Calu3 (cell line): ENCODE measurements at regions not wholly inside any gene's neighbourhood (a gene's known extent, or its start where the extent isn't known, plus 50 kb on each side); places are given as distances from the start of the nearest gene placed in this dataset.

Experiments used
- BruUV-seq: library from RNA; stranded (reverse); fragments of 400-500 nt; replicated peaks from 2 replicates; lab custom pipeline; 2021; lab: Mats Ljungman, UMichigan
- CTCF ChIA-PET: fragments of 300-600 bp; sonication (Branson Sonifier 250); formaldehyde crosslinking; loops from one replicate; lab custom pipeline; 2022; ENCODE audit warnings: antibody characterized with exemption; lab: Charles Lee
- DNase-seq: peaks from one replicate; pipeline ENCODE4 v3.0.0; 2022
- H3K27ac Mint-ChIP-seq: one replicate; pipeline ENCODE4 v1.8.0; 2022; ENCODE audit warnings: mixed read lengths; ENCODE audit not compliant: unreplicated experiment
- H3K27me3 Mint-ChIP-seq: one replicate; pipeline ENCODE4 v1.8.0; 2022; ENCODE audit warnings: mixed read lengths; ENCODE audit not compliant: unreplicated experiment
- H3K36me3 Mint-ChIP-seq: one replicate; pipeline ENCODE4 v1.8.0; 2022; ENCODE audit warnings: mild to moderate bottlenecking, moderate library complexity, mixed read lengths; ENCODE audit not compliant: insufficient read depth, unreplicated experiment
- H3K4me1 Mint-ChIP-seq: one replicate; pipeline ENCODE4 v1.8.0; 2022; ENCODE audit warnings: mild to moderate bottlenecking, low read depth, mixed read lengths; ENCODE audit not compliant: unreplicated experiment
- H3K4me3 Mint-ChIP-seq: one replicate; pipeline ENCODE4 v1.8.0; 2022; ENCODE audit warnings: mild to moderate bottlenecking, low read depth, moderate library complexity, mixed read lengths; ENCODE audit not compliant: unreplicated experiment
- H3K9me3 Mint-ChIP-seq: one replicate; pipeline ENCODE4 v1.8.0; 2022; ENCODE audit warnings: low read depth, mixed read lengths; ENCODE audit not compliant: unreplicated experiment
- intact Hi-C: fragments of 100-400 bp; cut with micrococcal nuclease; formaldehyde crosslinking; loops from one replicate; pipeline ENCODE4 v1.10.0; 2022; ENCODE audit not compliant: unreplicated experiment
- TF ChIP-seq, protein P1 (sequence below): fragments of 200-600 bp; IDR thresholded peaks from one replicate; pipeline ENCODE4 v1.8.0; 2022; ENCODE audit warnings: antibody characterized with exemption; ENCODE audit not compliant: unreplicated experiment

DNA sequence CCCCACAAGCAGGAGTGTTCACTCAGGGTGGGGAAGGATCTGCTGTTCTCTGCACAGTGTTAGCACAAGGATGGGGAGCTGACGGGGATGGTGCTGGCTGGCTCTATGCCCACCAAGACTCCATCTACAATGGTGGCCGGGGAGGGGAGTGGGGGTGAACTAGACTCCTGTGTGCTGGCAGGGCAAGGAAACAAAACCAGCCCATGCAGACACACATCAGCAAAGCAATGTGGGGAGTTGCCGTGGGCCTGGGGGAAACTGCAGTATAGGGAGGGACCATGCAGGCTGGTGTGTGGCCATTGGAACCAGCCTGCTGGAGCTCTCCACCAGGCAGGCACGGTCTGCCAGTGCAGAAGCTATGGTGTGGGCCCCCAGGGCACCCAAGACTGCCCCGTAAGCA lies 195.1 kb downstream of the PWWP3B start:
- intact Hi-C loops = no loop called here
- no peak overlapping the region for H3K4me3 Mint-ChIP-seq
- no peak overlapping the region for H3K27ac Mint-ChIP-seq
- no peaks in the 10 kb centered on the region for H3K9me3 Mint-ChIP-seq
- TF ChIP-seq, protein P1, sequence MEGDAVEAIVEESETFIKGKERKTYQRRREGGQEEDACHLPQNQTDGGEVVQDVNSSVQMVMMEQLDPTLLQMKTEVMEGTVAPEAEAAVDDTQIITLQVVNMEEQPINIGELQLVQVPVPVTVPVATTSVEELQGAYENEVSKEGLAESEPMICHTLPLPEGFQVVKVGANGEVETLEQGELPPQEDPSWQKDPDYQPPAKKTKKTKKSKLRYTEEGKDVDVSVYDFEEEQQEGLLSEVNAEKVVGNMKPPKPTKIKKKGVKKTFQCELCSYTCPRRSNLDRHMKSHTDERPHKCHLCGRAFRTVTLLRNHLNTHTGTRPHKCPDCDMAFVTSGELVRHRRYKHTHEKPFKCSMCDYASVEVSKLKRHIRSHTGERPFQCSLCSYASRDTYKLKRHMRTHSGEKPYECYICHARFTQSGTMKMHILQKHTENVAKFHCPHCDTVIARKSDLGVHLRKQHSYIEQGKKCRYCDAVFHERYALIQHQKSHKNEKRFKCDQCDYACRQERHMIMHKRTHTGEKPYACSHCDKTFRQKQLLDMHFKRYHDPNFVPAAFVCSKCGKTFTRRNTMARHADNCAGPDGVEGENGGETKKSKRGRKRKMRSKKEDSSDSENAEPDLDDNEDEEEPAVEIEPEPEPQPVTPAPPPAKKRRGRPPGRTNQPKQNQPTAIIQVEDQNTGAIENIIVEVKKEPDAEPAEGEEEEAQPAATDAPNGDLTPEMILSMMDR = no peak
- no peaks in the 10 kb centered on the region for H3K36me3 Mint-ChIP-seq
- CTCF ChIA-PET = no interaction called here
- no peak for DNase-seq
- H3K27me3 Mint-ChIP-seq = peaks cover 31% of the 10 kb centered on the region
- H3K4me1 Mint-ChIP-seq = no peaks in the 10 kb centered on the region
- BruUV-seq = no TSS peak

DNA sequence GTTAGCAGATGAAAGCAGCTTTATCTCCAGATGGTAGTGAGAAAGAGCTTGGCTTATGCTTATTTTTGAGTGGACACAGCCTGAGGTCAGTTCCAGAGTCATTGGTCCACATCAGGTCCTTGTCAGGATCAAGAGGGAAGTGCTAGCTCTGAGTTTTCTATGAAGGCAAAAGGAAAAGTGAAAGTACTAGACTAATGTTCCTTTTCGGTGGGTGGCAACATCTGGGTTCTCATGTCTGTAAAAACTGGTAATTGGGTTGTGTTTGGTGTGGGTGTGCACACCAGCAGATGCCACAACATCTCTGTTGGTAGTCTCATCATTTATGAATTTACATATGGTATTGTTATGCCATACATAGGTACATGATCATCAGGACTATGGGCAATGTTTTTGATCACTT lies 210.5 kb downstream of the PWWP3B start:
- Mint-ChIP-seq H3K9me3 (no peaks in the 10 kb centered on the region), H3K4me1 (no peaks in the 10 kb centered on the region), H3K27ac (no peak overlapping the region), H3K4me3 (no peak overlapping the region), H3K36me3 (no peaks in the 10 kb centered on the region), H3K27me3 (no peaks in the 10 kb centered on the region)
- CTCF ChIA-PET = no interaction called here
- no peak for DNase-seq
- intact Hi-C loops = no loop called here
- TF ChIP-seq, protein P1 = no peak
- no TSS peak for BruUV-seq

DNA sequence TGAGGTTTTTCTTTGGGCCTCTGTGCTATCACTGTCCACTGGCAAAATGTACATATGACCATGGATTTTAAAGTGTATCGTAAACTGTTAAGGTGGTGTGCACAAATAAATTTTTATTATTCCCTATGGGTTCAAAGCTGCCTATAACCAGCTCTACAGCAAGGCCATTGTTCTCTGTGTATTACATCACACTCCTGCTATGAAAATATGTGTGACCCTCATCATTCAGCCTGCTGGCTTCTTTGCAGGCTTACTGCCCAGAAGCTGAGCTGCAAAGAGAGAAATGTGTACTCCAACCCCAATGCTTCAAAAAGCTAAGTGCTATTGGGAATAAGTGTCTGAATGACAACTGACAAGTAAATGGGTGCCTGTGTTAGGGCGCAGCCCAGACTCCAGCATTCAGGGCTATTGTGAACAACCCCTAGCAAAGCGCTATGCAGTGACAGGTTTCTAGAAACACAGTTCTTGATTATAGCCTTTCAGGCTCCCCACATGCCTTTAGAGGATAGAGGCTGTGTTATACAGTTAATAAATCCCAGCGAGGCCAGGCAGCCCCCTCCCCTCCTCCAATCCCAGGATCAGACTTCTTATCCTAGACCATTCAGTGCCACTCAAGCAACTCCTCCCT lies 220.4 kb upstream of the RADX start:
- H3K9me3 Mint-ChIP-seq = no peaks in the 10 kb centered on the region
- H3K36me3 Mint-ChIP-seq = no peaks in the 10 kb centered on the region
- no peak overlapping the region for H3K27ac Mint-ChIP-seq
- DNase-seq = no peak
- H3K4me3 Mint-ChIP-seq = no peak overlapping the region
- BruUV-seq = no TSS peak
- intact Hi-C loops = no loop called here
- TF ChIP-seq, protein P1 = no peak
- H3K27me3 Mint-ChIP-seq = no peaks in the 10 kb centered on the region
- H3K4me1 Mint-ChIP-seq = no peaks in the 10 kb centered on the region
- CTCF ChIA-PET = no interaction called here

DNA sequence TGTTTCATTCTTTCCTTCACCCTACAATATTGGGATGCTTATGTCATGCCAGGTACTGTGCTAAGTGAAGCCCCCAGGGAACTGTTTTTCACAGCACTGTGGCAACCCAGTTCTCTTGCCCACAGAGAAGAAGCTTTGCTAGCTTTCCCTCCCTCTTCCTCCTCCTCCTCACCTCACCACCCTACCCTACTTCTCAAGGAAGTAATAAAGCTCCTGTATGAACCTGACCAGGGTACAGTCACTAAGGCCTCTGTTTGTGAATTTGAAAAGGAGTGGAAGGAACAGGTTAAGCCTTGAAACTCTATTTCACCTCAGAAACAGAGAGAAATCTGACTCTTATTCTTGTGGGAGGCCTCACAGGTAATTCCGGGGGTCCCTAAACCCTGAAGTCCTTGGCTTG lies 219.4 kb upstream of the RADX start:
- no peak for DNase-seq
- no peaks in the 10 kb centered on the region for H3K9me3 Mint-ChIP-seq
- no peak overlapping the region for H3K4me3 Mint-ChIP-seq
- no peaks in the 10 kb centered on the region for H3K4me1 Mint-ChIP-seq
- H3K27me3 Mint-ChIP-seq = no peaks in the 10 kb centered on the region
- CTCF ChIA-PET = no interaction called here
- intact Hi-C loops = no loop called here
- H3K36me3 Mint-ChIP-seq = no peaks in the 10 kb centered on the region
- no peak overlapping the region for H3K27ac Mint-ChIP-seq
- TF ChIP-seq, protein P1 = no peak
- BruUV-seq = no TSS peak
